ENCODE measurements at regions not wholly inside any gene's neighbourhood (a gene's known extent, or its start where the extent isn't known, plus 50 kb on each side); places are given as distances from the start of the nearest gene placed in this dataset.

DNA sequence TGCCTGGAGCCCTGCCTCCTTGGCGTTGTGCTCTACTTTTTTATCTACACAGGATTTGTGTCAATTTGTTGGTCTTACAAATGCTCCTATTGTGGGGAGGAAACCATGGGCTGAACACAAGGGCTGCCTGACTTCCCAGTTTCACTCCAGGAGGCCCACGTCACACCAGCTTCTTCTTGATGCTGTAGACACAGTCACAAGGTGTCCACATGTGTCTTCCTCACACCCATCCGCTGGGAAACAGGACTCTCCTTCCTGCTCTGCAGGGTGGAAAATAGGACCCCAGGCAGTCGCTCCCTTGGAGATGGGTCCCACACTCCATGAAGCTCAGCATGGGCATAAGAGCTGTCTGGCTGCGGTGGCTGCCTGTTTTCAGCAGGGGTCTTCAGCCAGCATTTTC is 468.2 kb downstream of the EPHA4 start:
- TF ChIP-seq, protein P1, sequence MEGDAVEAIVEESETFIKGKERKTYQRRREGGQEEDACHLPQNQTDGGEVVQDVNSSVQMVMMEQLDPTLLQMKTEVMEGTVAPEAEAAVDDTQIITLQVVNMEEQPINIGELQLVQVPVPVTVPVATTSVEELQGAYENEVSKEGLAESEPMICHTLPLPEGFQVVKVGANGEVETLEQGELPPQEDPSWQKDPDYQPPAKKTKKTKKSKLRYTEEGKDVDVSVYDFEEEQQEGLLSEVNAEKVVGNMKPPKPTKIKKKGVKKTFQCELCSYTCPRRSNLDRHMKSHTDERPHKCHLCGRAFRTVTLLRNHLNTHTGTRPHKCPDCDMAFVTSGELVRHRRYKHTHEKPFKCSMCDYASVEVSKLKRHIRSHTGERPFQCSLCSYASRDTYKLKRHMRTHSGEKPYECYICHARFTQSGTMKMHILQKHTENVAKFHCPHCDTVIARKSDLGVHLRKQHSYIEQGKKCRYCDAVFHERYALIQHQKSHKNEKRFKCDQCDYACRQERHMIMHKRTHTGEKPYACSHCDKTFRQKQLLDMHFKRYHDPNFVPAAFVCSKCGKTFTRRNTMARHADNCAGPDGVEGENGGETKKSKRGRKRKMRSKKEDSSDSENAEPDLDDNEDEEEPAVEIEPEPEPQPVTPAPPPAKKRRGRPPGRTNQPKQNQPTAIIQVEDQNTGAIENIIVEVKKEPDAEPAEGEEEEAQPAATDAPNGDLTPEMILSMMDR (conservative IDR thresholded peaks at IDR 0.05; ENCODE audit: low read length) = no peak
- no peak for TF ChIP-seq EZH2phosphoT487 (IDR thresholded peaks at IDR 0.05; ENCODE audit: borderline replicate concordance)

Measured in Loucy (cell line).